GM10266 (cell line): ENCODE measurements at regions not wholly inside any gene's neighbourhood (a gene's known extent, or its start where the extent isn't known, plus 50 kb on each side); places are given as distances from the start of the nearest gene placed in this dataset.

ENCODE experiments used
- DNase-seq: peaks from one replicate; pipeline ENCODE4 v3.0.0; 2012; ENCODE audit errors: extremely low spot score
- TF ChIP-seq, protein P1 (sequence below): IDR thresholded peaks from 2 replicates; pipeline ENCODE4 v1.5.1; 2012; ENCODE audit warnings: mild to moderate bottlenecking, low read depth; ENCODE audit not compliant: control insufficient read depth, insufficient read depth; ENCODE audit errors: missing control alignments

GRCh38 chr4:162878096-162878495, 288.6 kb downstream of the NAF1 start:
- TF ChIP-seq, protein P1, sequence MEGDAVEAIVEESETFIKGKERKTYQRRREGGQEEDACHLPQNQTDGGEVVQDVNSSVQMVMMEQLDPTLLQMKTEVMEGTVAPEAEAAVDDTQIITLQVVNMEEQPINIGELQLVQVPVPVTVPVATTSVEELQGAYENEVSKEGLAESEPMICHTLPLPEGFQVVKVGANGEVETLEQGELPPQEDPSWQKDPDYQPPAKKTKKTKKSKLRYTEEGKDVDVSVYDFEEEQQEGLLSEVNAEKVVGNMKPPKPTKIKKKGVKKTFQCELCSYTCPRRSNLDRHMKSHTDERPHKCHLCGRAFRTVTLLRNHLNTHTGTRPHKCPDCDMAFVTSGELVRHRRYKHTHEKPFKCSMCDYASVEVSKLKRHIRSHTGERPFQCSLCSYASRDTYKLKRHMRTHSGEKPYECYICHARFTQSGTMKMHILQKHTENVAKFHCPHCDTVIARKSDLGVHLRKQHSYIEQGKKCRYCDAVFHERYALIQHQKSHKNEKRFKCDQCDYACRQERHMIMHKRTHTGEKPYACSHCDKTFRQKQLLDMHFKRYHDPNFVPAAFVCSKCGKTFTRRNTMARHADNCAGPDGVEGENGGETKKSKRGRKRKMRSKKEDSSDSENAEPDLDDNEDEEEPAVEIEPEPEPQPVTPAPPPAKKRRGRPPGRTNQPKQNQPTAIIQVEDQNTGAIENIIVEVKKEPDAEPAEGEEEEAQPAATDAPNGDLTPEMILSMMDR = no peak
- no peak for DNase-seq

DNA sequence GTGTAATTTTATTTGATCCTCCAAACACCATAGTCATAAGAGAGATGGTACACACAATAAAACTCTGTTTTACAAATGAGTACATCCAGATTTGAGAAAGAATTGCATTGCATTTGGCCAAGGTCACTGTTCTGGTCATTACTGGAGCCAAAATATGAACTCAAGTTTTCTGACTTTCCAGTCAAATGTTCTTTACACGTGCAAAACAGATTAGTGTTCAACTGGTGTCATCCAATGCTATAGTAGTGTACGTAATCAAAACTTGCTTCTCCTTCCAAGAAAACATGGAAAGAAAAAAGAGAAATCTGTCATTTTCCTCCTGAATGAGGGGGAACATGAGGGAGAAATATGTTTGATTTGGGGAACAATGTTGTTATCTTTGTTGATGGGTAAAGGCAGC, 291.9 kb downstream of the NAF1 start:
- TF ChIP-seq, protein P1 = no peak
- no peak for DNase-seq

- no peak for DNase-seq
- TF ChIP-seq, protein P1 = no peak
Observed at GRCh38 chr4:162871990-162872389, 294.7 kb downstream of the NAF1 start.

DNA sequence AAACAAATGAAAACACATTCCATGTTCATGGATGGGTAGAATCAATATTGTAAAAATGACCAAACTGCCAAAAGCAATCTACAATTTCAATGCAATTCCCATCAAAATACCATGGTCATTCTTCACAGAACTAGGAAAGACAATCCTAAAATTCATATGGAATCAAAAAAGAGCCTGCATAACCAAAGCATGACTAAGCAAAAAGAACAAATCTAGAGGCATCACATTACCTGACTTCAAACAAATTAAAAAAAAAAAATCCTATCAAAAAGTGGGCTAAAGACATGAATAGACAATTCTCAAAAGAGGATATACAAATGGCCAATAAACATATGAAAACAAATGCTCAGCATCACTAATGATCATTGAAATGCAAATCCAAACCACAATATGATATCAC, 297.5 kb downstream of the NAF1 start:
- TF ChIP-seq, protein P1 = no peak
- DNase-seq = no peak

- TF ChIP-seq, protein P1 = no peak
Observed at GRCh38 chr4:162866565-162866964, 300.1 kb downstream of the NAF1 start.

GRCh38 chr4:162865102-162865501, 301.6 kb downstream of the NAF1 start:
- TF ChIP-seq, protein P1 = peak; percentile 13

More at GRCh38 chr4:162866565-162866964, 300.1 kb downstream of the NAF1 start:
- no peak for DNase-seq

GRCh38 chr4:162853788-162854187, 312.9 kb downstream of the NAF1 start:
- TF ChIP-seq, protein P1 = no peak
- DNase-seq = no peak

More at GRCh38 chr4:162865102-162865501, 301.6 kb downstream of the NAF1 start:
- no peak for DNase-seq
